GM12878 (cell line): ENCODE measurements at regions not wholly inside any gene's neighbourhood (a gene's known extent, or its start where the extent isn't known, plus 50 kb on each side); places are given as distances from the start of the nearest gene placed in this dataset.

Experiments used
- ATAC-seq: fragments of 200-7000 bp; cut with Tn5 transposase; 3 replicates; pipeline ENCODE4 v1.9.1; 2020; ENCODE audit warnings: mild to moderate bottlenecking, moderate library complexity
- BruUV-seq: library from RNA; stranded (reverse); fragments of 400-500 nt; replicated peaks from 2 replicates; lab custom pipeline; 2021; lab: Mats Ljungman, UMichigan
- CTCF ChIA-PET: fragments of 300-600 bp; sonication (Branson Sonifier 250); formaldehyde crosslinking; extraction: SDS; loops from one replicate; lab custom pipeline; 2021; ENCODE audit warnings: inconsistent platforms; lab: Yijun Ruan, JAX
- POLR2A ChIA-PET: fragments of 350-600 bp; formaldehyde crosslinking; extraction: SDS; loops from one replicate; lab custom pipeline; 2021; ENCODE audit warnings: inconsistent platforms; lab: Charles Lee
- RAD21 ChIA-PET: fragments of 300-600 bp; sonication (Branson Sonifier 250); formaldehyde crosslinking; loops from one replicate; lab custom pipeline; 2023; ENCODE audit warnings: antibody characterized with exemption; ENCODE audit not compliant: unreplicated experiment; lab: Charles Lee
- SMC1A ChIA-PET: fragments of 300-600 bp; sonication (Branson Sonifier 250); formaldehyde crosslinking; loops from one replicate; lab custom pipeline; 2023; ENCODE audit not compliant: unreplicated experiment, uncharacterized antibody; lab: Charles Lee
- DNase-seq: peaks from one replicate; pipeline ENCODE4 v3.0.0-alpha.2; 2011; ENCODE audit warnings: low read depth, low spot score
- FAIRE-seq: peaks from 3 replicates; lab custom pipeline; 2011; peaks lifted over from hg19 to GRCh38; lab: Jason Lieb, UNC
- H2AFZ ChIP-seq: 2 replicates; pipeline ENCODE4 v1.6.0; 2011; ENCODE audit warnings: low read depth, low read length, control low read depth; ENCODE audit not compliant: control insufficient read depth
- H3K27ac ChIP-seq: 2 replicates; pipeline ENCODE4 v1.5.1; 2011; ENCODE audit warnings: control low read depth; ENCODE audit not compliant: control insufficient read depth, insufficient read depth
- H3K27me3 ChIP-seq, 2 experiments: replicated peaks in 1 of 2; 2 replicates each; pipeline versions ENCODE4 v1.6.0 to v1.6.1; 2011; ENCODE audit warnings: low read length in 1 of 2; ENCODE audit not compliant: control insufficient read depth in 2 of 2, insufficient read depth in 2 of 2
- H3K36me3 ChIP-seq, 2 experiments: 2 replicates each; pipeline ENCODE4 v1.5.1; 2011; ENCODE audit warnings: low read length in 1 of 2; ENCODE audit not compliant: control insufficient read depth in 2 of 2, insufficient read depth in 2 of 2
- H3K4me1 ChIP-seq: 2 replicates; pipeline ENCODE4 v1.6.1; 2011; ENCODE audit warnings: mild to moderate bottlenecking, low read length, moderate library complexity, mixed read lengths; ENCODE audit not compliant: control insufficient read depth, insufficient read depth
- H3K4me2 ChIP-seq: 2 replicates; pipeline ENCODE4 v1.6.0; 2011; ENCODE audit warnings: control low read depth; ENCODE audit not compliant: control insufficient read depth, insufficient read depth
- H3K4me3 ChIP-seq: fragments of 200-600 bp; sonication (generic); 2 replicates; pipeline ENCODE4 v1.5.1; 2016
- H3K79me2 ChIP-seq: 2 replicates; pipeline ENCODE4 v1.6.0; 2011; ENCODE audit warnings: low read length; ENCODE audit not compliant: control insufficient read depth, insufficient read depth
- H3K9ac ChIP-seq: 2 replicates; pipeline ENCODE4 v1.8.0; 2011; ENCODE audit warnings: low read length, control low read depth, mixed read lengths; ENCODE audit not compliant: control insufficient read depth, insufficient read depth
- H3K9me3 ChIP-seq: replicated peaks from 3 replicates; pipeline ENCODE4 v1.5.1; 2011; ENCODE audit warnings: mild to moderate bottlenecking, low read length; ENCODE audit not compliant: control insufficient read depth, insufficient read depth
- H4K20me1 ChIP-seq: 2 replicates; pipeline ENCODE4 v1.6.0; 2011; ENCODE audit not compliant: control insufficient read depth, insufficient read depth
- CUX1 ChIP-seq: IDR thresholded peaks from 2 replicates; pipeline ENCODE4 v1.6.1; 2012; ENCODE audit warnings: improper control_type of control experiment, low read depth, low read length; ENCODE audit not compliant: insufficient replicate concordance
- NR2F1 ChIP-seq: fragments of 450-650 bp; conservative IDR thresholded peaks from 2 replicates; pipeline ENCODE4 v1.6.1; 2017; ENCODE audit warnings: mild to moderate bottlenecking
- PAX5 ChIP-seq: IDR thresholded peaks from 2 replicates; pipeline ENCODE4 v1.6.1; 2011; ENCODE audit warnings: low read depth, low read length, borderline replicate concordance
- RFX5 ChIP-seq: IDR thresholded peaks from 2 replicates; pipeline ENCODE4 v1.6.1; 2011; ENCODE audit warnings: low read depth, low read length, improper control_type of control experiment
- USF2 ChIP-seq: IDR thresholded peaks from 2 replicates; pipeline ENCODE4 v1.6.1; 2011; ENCODE audit warnings: low read depth, low read length, improper control_type of control experiment, borderline replicate concordance
- WRNIP1 ChIP-seq: IDR thresholded peaks from 2 replicates; pipeline ENCODE4 v1.6.1; 2011; ENCODE audit warnings: low read depth, low read length, improper control_type of control experiment, borderline replicate concordance
- WGBS: methylation state at CpG from one replicate; pipeline ENCODE4 v1.1.6; 2016; ENCODE audit warnings: low lambda C conversion rate; ENCODE audit not compliant: insufficient replicate concordance, insufficient coverage; ENCODE audit errors: missing lambda C conversion rate; 5-methylcytosine and 5-hydroxymethylcytosine counted together
- in situ Hi-C: fragments of 300-500 bp; cut with MboI; formaldehyde crosslinking; loops from 9 replicates; pipeline ENCODE4 v1.14.3; 2018; ENCODE audit warnings: mixed read lengths
- intact Hi-C: fragments of 100-400 bp; cut with micrococcal nuclease; formaldehyde crosslinking; loops from one replicate; pipeline ENCODE4 v1.14.2; 2022; ENCODE audit not compliant: unreplicated experiment

GRCh38 chr18:78099979-78100588 is 850.4 kb downstream of the GALR1 start:
- no peaks in the 10 kb centered on the region for H3K27me3 ChIP-seq
- no peak overlapping the region for H3K4me2 ChIP-seq
- no peak overlapping the region for H3K27ac ChIP-seq
- in situ Hi-C loops, result no loop called here
- H3K4me3 ChIP-seq, result no peak overlapping the region
- no peaks in the 10 kb centered on the region for H3K36me3 ChIP-seq
- H3K9me3 ChIP-seq, result no peaks in the 10 kb centered on the region; the same call in 2 of the 3 replicates
- WGBS, result 68% methylated on average over 15 of the region's 15 CpGs
- no peak overlapping the region for H3K9ac ChIP-seq
- FAIRE-seq (no peak), ATAC-seq (no peak), DNase-seq (no peak)
- intact Hi-C loops, result no loop called here
- ChIA-PET RAD21 (no interaction called here), CTCF (no interaction called here), POLR2A (no interaction called here), SMC1A (interaction anchor here (0.6 kb wide), 1 partner anchor 888 kb away, joined by 3 read pairs; no protein-coding TSS in a partner anchor)
- no TSS peak for BruUV-seq
- no peaks in the 10 kb centered on the region for H4K20me1 ChIP-seq
- H3K79me2 ChIP-seq, result no peaks in the 10 kb centered on the region
- no peak overlapping the region for H2AFZ ChIP-seq
- TF ChIP-seq USF2 (no peak), PAX5 (no peak), NR2F1 (no peak), WRNIP1 (no peak), RFX5 (no peak), CUX1 (no peak)
- H3K4me1 ChIP-seq, result no peaks in the 10 kb centered on the region
